Fibroblast of the aortic adventitia (primary cell): ENCODE measurements at regions not wholly inside any gene's neighbourhood (a gene's known extent, or its start where the extent isn't known, plus 50 kb on each side); places are given as distances from the start of the nearest gene placed in this dataset.

ENCODE experiments used
- DNase-seq: peaks from one replicate; pipeline ENCODE4 v3.0.0-alpha.2; 2010; ENCODE audit warnings: low read depth
- H3K4me3 ChIP-seq: 2 replicates; pipeline ENCODE4 v1.5.1; 2011; ENCODE audit warnings: low read depth, mild to moderate bottlenecking, control low read depth, low read length, moderate library complexity
- CTCF ChIP-seq: IDR thresholded peaks from 2 replicates; pipeline ENCODE4 v1.5.1; 2011; ENCODE audit warnings: mild to moderate bottlenecking, low read length, control low read depth, inconsistent platforms; ENCODE audit not compliant: insufficient read depth

GRCh38 chr20:24051160-24051559, 62.6 kb upstream of the GGTLC1 start:
- TF ChIP-seq CTCF = no peak
- H3K4me3 ChIP-seq = no peak overlapping the region
- no peak for DNase-seq

GRCh38 chr20:24050119-24050518, 61.5 kb upstream of the GGTLC1 start:
- no peak for DNase-seq
- H3K4me3 ChIP-seq = no peak overlapping the region
- TF ChIP-seq CTCF = no peak

GRCh38 chr20:24049081-24049480, 60.5 kb upstream of the GGTLC1 start:
- no peak for TF ChIP-seq CTCF
- H3K4me3 ChIP-seq = no peak overlapping the region

GRCh38 chr20:24048024-24048611, 59.5 kb upstream of the GGTLC1 start:
- no peak for TF ChIP-seq CTCF
- H3K4me3 ChIP-seq = no peak overlapping the region
- DNase-seq = no peak

More at GRCh38 chr20:24049081-24049480, 60.5 kb upstream of the GGTLC1 start:
- DNase-seq = no peak

GRCh38 chr20:24046888-24047287, 58.3 kb upstream of the GGTLC1 start:
- no peak for TF ChIP-seq CTCF
- DNase-seq = peak; percentile 13
- no peak overlapping the region for H3K4me3 ChIP-seq

GRCh38 chr20:24045621-24046318, 57.2 kb upstream of the GGTLC1 start:
- H3K4me3 ChIP-seq = no peak overlapping the region
- no peak for TF ChIP-seq CTCF
- no peak for DNase-seq

GRCh38 chr20:24043294-24043693, 54.7 kb upstream of the GGTLC1 start:
- no peak for TF ChIP-seq CTCF
- no peak overlapping the region for H3K4me3 ChIP-seq
- DNase-seq = no peak
